ENCODE measurements at regions not wholly inside any gene's neighbourhood (a gene's known extent, or its start where the extent isn't known, plus 50 kb on each side); places are given as distances from the start of the nearest gene placed in this dataset.
"Not testable (repeated sequence)": the region's sequence is repeated elsewhere in the genome, so short reads cannot be mapped to it uniquely, and the experiment has no call there.

DNA sequence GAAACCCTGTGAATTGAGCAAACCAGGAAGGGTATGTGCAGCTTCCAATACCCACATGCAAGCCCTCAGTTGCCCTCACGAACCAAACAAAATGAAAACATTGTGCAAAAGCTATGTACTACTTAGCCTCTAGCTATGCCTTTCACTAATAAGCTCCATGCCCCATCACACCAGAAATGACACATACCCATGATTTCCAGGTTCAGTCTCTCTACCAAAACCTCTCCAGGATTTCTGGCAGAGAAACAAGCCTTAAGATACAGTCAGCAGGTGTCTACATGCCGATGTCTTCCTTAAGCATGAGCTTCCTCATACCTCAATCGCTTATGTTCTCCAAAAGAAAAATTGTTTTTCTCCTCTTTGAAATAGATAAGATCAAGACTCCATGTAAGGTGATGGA is 527.8 kb upstream of the AUTS2 start:
- DNase-seq, result no peak

DNA sequence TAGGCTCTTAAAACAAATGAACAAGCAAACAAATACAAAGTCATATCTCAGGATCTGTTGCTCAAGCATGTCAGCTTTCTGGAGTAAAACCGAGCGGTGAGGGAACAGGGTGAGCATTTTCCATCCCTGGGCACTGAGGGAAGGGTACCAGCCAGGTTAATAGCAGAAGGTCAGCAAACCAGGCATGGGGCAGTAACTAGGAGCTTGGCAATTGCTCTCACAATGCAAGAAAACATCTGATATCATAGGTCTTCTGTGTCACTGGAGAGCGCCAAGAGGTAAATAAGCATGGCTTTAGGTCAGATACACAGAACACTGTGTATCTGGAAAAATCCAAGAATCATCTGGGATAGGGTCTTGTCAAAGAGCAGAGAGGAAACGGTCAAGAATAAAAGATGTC is 521.7 kb upstream of the AUTS2 start:
- no peak for DNase-seq

DNA sequence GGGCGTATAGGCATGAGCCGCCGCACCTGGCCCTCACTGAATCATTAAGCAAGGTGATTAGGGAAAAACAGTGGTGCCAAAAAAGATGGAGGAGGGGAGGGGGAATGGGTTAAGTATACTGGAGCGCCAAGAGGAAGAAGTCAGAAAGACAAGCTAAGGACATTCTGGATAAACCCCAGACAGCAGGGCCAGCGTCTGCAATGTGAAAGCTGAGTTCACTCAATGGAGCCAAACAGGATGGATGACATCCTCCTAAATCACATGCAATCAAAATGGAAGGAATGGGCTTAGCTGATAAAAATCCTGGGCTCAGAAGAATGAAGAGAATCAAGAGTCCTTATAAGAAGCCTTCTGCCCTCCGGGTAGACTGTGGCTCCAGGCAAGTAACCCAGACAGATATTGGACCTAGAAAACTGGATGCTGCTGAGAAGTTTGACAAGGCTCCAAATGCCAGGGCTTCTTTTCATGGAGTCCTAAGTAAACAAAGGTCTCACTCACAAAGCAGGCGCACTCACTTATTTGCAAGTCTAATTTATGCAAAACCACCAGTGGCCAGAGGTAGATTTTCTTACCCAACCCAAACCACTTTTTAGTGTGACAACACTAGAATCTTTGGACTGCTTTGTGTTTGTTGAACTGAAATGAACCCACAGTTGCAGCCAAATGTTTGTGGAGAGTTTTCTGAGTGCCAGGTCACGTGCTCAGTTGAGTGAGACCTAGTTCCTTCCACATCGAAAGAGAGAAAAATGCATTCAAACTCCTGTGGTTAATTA is 519.1 kb upstream of the AUTS2 start:
- no peak for DNase-seq

DNA sequence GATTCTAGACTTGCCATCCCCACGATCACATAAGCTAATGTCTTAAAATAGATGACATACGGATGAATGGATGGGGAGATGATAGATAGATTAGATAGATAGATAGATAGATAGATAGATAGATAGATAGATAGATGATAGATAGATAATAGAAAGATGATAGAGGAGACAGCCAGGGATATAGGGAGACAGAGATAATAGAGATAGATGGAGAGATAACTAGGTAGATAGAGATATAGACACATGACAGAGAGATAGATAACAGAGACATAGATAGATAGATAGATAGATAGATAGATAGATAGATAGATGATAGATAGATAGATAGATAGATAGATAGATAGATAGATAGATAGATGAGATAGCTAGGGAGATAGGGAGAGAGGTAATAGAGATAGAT is 511.0 kb upstream of the AUTS2 start:
- not testable (repeated sequence) for DNase-seq

DNA sequence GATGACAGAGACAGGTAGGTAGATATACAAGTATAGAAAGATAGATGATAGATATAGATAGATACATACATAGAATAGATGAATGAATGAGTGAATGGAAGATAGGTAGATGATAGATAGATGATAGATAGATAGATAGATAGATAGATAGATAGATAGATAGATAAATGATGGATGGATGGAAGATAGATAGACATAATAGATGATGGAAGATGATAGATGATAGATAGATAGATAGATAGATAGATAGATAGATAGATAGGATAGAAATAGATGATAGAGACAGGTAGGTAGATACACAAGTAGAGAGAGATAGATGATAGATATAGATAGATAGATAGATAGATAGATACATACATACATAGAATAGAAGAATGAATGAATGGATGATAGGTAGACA is 510.1 kb upstream of the AUTS2 start:
- no peak for DNase-seq

DNA sequence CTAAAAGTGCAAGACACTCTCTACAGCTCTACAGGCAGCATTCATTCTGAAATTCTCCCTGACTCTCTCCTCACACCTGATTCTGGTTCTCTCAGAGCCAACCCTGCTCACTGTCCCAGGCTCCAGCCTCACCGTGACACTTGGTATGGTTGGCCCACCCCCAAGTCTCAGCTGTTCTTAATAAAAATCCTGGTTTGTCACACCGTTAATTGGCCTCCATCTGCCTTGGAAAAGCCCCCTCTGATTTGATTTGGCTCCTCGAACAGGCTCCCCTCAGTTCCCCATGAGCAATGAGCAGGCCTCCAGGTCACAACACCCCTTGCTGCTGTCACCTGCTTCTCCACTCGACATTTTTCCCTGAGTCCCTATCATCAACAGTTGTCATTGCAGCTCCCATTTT is 507.3 kb upstream of the AUTS2 start:
- no peak for DNase-seq

DNA sequence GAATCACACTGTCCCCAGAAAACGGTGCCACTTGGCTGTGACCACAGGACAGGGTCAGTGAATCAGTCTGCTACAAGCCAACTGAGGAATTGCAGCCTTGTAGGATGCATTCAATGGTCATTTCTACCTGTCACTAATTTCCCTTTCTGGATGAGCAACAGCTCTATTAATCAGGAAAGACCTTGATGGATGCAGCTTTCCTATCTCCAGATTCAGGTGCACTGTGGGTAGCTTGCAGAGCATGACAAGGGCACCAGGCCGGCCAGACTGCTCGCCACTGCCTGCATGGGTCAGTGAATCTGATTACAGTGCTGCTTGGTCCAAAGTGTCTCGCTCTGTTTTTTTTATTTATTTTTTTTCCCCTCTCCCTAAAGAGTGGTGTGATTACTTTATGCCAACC is 506.8 kb upstream of the AUTS2 start:
- DNase-seq, result no peak

DNA sequence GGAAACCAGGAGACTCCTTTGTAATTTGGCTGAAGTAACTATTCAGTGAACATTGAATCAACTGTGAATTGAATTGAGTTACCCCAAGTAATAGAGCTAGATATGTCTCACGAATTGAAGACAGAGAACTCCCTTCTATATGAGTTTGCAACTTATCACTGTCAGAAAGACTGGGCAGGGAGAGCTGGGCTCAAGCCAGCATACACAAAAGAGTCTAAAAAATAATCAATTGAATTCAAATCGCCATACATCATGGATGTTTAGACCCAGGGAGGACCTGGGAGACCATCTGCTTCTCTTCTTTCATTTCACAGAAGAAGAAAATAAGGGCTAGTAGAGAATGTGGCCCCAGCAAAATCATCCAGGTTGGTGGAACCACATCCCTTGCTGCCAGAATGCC is 503.1 kb upstream of the AUTS2 start:
- no peak for DNase-seq

DNA sequence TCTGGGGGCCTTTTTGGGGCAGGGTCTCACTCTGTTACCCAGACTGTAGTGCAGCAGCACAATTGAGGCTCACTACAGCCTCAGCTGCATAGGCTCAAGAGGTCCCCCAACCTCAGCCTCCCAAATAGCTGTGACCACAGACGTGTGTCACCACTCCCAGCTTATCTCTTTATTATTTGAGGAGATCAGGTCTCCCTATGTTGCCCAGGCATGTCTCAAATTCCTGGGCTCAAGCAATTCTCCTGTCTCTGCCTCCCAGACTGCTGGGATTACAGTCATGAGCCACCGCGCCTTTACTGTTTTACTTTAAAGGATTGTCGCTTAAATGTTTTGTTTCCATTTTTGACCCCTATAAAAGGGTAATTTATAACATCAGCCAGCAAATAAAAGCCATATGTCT is 502.6 kb upstream of the AUTS2 start:
- DNase-seq, result no peak

DNA sequence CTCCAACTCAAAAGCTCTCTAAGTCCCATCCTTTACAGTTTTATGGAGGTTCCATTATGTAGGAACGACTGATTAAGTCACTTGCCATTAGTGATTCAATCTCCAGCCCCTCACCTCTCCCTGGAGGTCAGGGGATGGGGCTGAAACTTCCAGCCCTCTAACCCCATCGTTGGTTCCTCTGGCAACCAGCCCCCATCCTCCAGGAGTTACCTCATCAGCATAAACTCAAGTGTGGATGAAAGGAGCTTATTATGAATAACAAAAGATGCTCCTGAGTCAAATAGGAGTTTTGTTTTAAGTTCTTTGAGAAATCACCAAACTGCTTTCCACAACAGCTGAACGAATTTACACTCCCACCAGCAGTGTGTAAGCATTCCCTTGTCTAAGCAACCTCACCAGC is 494.3 kb upstream of the AUTS2 start:
- no peak for DNase-seq

DNA sequence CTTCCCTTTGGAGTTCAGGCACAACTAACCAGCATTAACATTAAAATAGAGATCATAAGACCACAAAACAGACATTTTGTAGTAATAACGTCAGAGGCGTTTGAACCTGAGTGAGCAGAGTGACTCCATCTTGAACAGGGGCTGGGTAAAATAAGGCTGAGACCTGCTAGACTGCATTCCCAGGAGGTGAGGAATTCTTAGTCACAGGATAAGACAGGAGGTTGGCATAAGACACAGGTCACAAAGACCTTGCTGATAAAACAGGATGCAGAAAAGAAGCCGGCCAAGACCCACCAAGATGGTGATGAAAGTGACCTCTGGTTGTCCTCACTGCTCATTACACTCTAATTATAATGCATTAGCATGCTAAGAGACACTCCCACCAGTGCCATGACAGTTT is 493.2 kb upstream of the AUTS2 start:
- no peak for DNase-seq

DNA sequence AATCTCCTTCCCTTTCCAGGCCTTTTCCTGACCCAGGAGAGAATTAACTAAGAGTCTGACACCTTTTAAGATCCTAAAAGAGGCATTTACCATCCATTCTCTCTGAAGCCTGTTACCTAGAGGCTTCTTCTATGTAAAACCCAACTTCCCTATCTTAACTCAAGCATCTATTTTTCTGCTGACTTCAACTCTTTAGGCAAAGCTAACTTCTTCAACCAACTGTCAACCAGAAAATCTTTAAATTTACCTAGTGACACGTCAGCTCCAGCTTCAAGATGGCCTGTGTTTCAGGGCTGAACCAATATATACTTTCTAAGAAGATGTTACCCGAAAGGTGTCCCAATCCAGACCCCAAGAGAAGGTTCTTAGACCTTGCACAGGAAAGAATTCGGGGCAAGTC is 492.3 kb upstream of the AUTS2 start:
- DNase-seq, result no peak

DNA sequence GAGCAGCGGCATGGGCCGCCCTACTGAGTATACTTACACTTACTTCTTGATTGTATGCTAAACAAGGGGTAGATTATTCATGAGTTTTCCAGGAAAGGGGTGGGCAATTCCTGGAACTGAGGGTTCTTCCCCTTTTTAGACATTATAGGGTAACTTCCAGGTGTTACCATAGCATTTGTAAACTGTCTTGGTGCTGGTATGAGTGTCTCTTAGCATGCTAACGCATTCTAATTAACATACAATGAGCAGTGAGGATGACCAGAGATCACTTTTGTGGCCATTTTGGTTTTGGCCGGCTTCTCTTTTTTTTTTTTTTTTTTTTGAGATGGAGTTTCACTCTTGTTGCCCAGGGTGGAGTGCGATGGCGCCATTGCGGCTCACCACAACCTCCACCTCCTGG is 491.8 kb upstream of the AUTS2 start:
- not testable (repeated sequence) for DNase-seq

DNA sequence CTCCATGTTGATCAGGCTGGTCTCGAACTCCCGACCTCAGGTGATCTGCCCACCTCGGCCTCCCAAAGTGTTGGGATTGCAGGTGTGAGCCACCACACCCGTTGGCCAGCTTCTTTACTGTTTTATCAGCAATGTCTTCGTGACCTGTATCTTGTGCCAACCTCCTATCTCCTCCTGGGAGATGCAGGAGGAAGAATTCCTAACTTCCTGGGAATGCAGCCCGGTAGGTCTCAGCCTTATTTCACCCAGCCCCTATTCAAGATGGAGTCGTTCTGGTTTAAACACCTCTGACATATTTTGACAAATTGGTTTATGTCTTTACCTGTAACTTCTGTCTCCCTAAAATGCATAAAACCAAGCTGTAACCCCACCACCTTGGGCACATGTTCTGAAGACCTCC is 491.3 kb upstream of the AUTS2 start:
- DNase-seq, result not testable (repeated sequence)

DNA sequence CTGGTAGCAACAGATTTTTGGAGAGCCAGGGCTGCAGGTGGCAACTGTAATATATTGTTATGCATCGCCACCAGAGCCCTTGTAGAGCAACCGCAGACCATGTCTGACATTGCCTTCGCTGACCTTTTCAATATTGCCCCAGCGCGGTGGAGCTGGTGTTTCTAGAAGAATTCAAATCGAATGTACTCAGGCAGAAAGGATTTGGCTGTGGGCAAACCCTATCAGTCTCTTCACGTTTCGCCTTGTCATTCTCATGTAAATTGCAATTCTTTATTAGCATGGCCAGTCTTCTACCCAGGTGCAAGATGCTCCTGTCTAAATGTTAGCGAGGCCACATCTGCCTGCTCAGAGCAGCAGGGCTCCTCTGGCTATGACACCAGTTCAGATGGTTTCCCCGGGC is 490.2 kb upstream of the AUTS2 start:
- DNase-seq, result no peak

DNA sequence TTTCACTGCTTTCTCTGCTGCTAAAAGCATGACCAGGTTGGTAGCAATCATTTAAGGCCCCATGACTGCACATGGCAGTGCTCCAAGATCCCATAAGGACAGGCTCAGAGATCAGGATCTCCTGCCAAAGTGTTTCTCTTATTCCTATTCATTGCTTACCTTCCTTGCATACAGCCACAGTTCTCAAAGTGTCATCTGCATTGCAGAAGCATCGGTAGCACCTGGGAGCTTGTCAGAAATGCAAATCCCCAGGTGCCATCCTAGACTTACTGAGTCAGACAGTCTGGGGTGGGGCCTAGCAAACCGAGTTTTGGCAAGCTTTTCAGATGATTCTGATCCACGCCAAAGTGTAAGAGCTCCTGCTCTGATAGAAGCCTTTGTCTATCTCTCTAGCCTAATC is 489.0 kb upstream of the AUTS2 start:
- DNase-seq, result no peak

DNA sequence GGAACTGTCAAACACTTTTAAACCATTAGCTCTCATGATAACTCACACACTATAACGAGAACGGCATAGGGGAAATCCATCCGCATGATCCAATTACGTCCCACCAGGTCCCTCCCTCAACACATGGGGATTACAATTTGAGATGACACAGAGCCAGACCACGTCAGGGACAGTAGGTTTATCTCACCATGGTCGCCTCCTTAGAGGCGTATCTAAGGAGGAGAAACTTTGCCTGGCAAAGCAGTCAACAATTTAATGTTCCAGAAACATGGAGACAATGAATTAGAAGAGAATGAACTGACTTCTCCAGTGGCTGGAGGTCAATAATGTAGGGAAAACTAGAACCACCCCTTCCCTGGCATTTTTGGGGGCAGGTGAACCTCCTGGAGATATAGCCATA is 488.4 kb upstream of the AUTS2 start:
- no peak for DNase-seq

DNA sequence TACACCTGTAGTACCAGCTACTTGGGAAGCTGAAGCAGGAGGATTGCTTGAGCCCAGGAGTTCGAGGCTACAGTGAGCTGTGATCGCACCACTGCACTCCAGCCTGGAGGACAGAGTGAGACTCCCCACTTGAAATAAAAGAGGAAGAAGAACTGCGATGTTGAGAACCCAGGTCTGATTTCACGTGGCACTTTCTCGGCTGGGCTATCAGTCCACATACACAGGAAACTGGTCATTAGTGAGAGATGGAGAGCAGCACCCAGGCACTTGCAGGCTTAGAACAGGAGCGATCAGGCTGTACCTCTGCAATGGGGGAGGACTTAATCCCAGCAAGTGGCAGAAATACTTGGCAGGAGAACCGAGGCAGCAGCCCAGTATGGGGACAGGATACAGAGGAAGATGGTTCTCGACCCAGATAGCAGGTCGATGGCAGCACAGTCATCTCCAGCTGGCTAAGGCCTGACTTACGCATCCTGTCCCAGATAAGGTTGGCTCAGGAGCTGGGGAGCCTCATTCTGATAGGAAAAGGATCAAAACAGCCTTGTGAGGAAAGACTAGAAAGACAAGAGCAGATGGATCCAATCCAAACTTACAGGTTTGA is 487.7 kb upstream of the AUTS2 start:
- no peak for DNase-seq

DNA sequence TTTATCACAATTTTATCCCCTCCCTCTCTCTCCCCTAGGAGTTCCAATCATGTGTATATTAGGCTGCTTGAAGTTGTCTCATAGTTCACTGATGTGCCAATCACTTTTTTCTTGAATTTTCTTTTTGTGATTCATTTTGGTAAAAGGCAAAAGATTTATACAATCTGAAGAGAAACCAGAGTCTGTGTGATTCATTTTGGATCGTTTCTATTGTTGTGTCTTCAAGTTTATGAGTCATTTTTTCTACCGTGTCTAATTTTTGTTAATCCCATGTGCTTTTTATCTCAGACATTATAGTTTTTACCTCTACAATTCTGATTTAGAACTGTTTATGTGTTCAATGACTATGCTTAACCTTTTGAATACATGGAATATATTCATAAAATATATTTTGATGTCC is 483.9 kb upstream of the AUTS2 start:
- no peak for DNase-seq

DNA sequence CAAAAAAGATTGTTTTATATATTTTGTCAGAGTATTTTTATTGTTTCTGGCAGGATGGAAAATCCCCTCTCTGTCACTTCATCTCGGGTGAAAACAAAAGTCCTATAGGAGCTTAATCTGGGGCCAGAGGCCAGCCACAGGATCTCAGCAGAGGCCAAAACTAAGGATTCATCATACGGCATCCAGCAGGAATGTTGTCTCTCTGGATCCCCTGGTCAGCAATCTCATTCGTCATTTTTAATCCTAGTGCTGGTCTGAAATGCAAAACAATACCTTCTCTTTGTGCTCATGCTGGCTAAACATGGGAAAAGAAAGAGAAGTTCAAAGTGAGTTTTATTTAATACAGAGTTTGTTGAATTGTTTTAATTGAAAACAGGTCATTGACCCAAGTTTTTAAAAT is 482.5 kb upstream of the AUTS2 start:
- no peak for DNase-seq

DNA sequence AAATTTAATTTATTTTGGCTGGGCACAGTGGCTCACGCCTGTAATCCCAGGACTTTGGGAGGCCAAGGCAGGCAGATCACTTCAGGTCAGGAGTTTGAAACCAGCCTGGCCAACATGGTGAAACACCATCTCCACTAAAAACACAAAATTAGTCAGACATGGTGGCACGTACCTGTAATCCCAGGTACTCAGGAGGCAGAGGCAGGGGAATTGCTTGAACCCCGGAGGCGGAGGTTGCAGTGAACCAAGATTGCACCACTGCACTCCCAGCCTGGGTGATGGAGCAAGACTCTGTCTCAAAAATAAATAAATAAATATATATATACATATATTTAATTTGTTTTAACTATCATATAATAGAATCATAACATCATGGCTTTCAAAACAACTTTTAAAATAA is 482.1 kb upstream of the AUTS2 start:
- not testable (repeated sequence) for DNase-seq

DNA sequence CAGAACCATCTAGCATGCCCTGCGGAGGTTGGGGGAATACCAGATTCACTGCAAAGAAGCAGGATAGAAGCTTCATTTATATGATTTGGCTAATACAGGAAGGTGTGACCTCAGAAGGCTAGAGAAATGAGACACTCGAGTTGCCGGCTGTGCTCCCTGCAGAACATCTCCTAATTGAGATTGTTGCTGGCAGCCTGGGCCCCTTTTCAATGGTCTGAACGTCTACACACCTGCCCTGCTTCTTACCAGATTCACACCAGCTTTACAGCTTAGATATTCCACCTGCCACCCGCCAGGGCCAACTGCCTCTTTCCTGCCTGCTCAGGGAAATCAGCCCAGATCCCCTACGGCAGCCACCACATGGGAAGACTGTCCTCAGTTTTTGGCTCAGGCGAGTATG is 475.3 kb upstream of the AUTS2 start:
- no peak for DNase-seq

DNA sequence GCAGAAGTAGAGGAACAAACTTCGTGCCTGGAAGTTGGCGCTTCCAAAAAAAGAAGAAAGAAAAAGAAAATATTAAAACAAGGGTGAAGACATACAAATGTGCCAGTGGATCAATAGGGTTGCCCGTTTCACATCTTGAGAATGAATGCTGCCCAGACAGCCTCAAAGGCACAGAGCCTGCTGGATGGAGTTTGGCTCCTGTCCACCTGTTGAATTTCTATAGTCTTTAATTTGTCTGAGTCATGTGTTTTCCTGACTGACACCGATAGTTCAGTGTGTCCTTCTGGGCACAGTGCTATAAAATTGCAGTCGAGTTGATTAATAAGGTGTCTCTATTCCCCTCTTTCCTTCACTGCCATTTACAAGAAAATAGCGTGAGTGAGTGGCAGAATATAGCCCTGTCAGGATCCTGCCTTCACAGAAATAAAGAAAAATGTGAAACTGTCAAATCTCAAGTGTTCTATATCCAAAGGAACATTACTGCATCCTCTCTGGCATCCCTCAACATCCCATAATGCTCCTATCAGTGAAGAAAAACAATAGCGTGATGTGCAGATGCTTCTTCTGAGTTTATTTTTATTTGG is 471.3 kb upstream of the AUTS2 start:
- no peak for DNase-seq

DNA sequence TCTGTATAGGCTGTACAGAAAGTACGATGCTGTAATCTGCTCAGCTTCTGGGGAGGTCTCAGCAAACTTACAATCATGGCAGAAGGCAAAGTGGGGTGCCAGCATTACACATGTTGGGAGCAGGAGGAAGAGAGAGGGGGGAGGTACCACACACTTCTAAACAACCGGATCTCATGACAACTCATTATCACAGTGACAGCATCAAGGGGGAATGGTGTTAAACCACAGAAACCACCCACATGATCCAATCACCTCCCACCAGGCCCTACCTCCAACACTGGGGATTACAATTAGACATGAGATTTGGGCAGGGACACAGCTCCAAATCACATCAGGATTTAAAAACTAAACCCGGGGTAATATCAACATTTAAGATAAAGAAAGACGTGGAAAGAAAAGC is 468.8 kb upstream of the AUTS2 start:
- DNase-seq, result no peak

DNA sequence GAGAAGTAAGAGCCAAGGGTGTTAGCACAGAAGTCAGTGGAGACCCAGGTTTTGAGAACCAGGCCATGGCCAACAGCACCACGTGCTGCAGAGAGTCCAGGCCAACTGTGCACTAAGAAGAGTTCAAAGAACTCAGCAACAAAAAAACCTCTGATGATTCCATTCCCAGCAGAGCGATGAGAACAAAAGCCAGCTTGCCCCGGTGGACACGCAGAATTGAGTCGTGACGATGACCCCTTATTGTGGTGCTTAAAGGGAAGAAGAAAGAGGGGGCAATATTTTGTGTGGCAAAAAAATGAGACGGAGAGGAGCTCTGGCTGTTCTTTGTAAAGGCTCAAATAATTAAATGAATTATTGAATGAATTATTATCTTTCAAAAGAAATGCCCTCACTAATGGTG is 468.3 kb upstream of the AUTS2 start:
- DNase-seq, result no peak

Data from GOT3 (cell line).